OCI-LY7 (cell line): ENCODE measurements at regions not wholly inside any gene's neighbourhood (a gene's known extent, or its start where the extent isn't known, plus 50 kb on each side); places are given as distances from the start of the nearest gene placed in this dataset.

Experiments
- BruUV-seq: library from RNA; stranded (reverse); fragments of 400-500 nt; replicated peaks from 2 replicates; lab custom pipeline; 2021; lab: Mats Ljungman, UMichigan
- CTCF ChIA-PET: fragments of 300-600 bp; sonication (Branson Sonifier 250); formaldehyde crosslinking; loops from one replicate; lab custom pipeline; 2022; ENCODE audit warnings: antibody characterized with exemption; ENCODE audit not compliant: unreplicated experiment; lab: Charles Lee
- POLR2A ChIA-PET: fragments of 300-600 bp; sonication (Branson Sonifier 250); formaldehyde crosslinking; loops from one replicate; lab custom pipeline; 2022; ENCODE audit warnings: antibody characterized with exemption; lab: Charles Lee
- DNase-seq: peaks from one replicate; pipeline ENCODE4 v3.0.0-alpha.2; 2015; ENCODE audit warnings: low spot score
- H2AFZ ChIP-seq: fragments of 200-600 bp; sonication (generic), shearing (Covaris generic); 2 replicates; pipeline ENCODE4 v1.6.1; 2014; ENCODE audit warnings: mild to moderate bottlenecking, antibody characterized with exemption, low read length, moderate library complexity
- H3K27ac ChIP-seq: fragments of 200-600 bp; sonication (generic); 2 replicates; pipeline ENCODE4 v1.5.1; 2014; ENCODE audit warnings: mixed run types, low read depth, mild to moderate bottlenecking, moderate library complexity, low read length, inconsistent platforms; ENCODE audit not compliant: poor library complexity, severe bottlenecking
- H3K36me3 ChIP-seq: fragments of 200-600 bp; sonication (generic); 2 replicates; pipeline ENCODE4 v1.6.1; 2014; ENCODE audit warnings: mild to moderate bottlenecking, antibody characterized with exemption, low read length, moderate library complexity, mixed read lengths; ENCODE audit not compliant: insufficient read depth
- H3K4me1 ChIP-seq: fragments of 200-600 bp; sonication (generic); 2 replicates; pipeline ENCODE4 v1.5.1; 2014; ENCODE audit warnings: mild to moderate bottlenecking, low read length; ENCODE audit not compliant: insufficient read depth, poor library complexity, severe bottlenecking
- H3K4me2 ChIP-seq: fragments of 200-600 bp; sonication (generic); 2 replicates; pipeline ENCODE4 v1.6.1; 2014; ENCODE audit warnings: mild to moderate bottlenecking, low read length
- H3K4me3 ChIP-seq: fragments of 200-600 bp; sonication (generic); 2 replicates; pipeline ENCODE4 v1.5.1; 2014; ENCODE audit warnings: mild to moderate bottlenecking, low read depth, low read length; ENCODE audit not compliant: poor library complexity, severe bottlenecking
- H3K79me2 ChIP-seq: fragments of 200-600 bp; sonication (generic); 2 replicates; pipeline ENCODE4 v1.6.1; 2016; ENCODE audit warnings: low read depth, mild to moderate bottlenecking, low read length, moderate library complexity, mixed read lengths; ENCODE audit not compliant: insufficient read depth
- H3K9me2 ChIP-seq: fragments of 200-600 bp; sonication (generic); 2 replicates; pipeline ENCODE4 v1.6.1; 2016; ENCODE audit warnings: mild to moderate bottlenecking, low read length, mixed read lengths; ENCODE audit not compliant: insufficient read depth
- H3K9me3 ChIP-seq: fragments of 200-600 bp; sonication (generic); 2 replicates; pipeline ENCODE4 v1.6.1; 2014; ENCODE audit warnings: mild to moderate bottlenecking, mixed run types, low read length, mixed read lengths
- H4K20me1 ChIP-seq: fragments of 200-600 bp; sonication (generic); 2 replicates; pipeline ENCODE4 v1.6.1; 2014; ENCODE audit warnings: mild to moderate bottlenecking, antibody characterized with exemption, low read length, moderate library complexity, mixed read lengths; ENCODE audit not compliant: insufficient read depth
- EZH2phosphoT487 ChIP-seq: fragments of 200-600 bp; sonication (generic); IDR thresholded peaks from 2 replicates; pipeline ENCODE4 v1.6.1; 2018; ENCODE audit warnings: low read depth, borderline replicate concordance, mild to moderate bottlenecking, mixed run types, antibody characterized with exemption, low read length, moderate library complexity, mixed read lengths
- intact Hi-C: fragments of 100-400 bp; cut with micrococcal nuclease; formaldehyde crosslinking; loops from one replicate; pipeline ENCODE4 v1.10.0; 2022; ENCODE audit not compliant: unreplicated experiment
- TF ChIP-seq, protein P1 (sequence below): fragments of 200-600 bp; sonication (generic); conservative IDR thresholded peaks from 2 replicates; pipeline ENCODE4 v1.5.1; 2014; ENCODE audit warnings: mild to moderate bottlenecking, antibody characterized with exemption, low read length, moderate library complexity, mixed read lengths

DNA sequence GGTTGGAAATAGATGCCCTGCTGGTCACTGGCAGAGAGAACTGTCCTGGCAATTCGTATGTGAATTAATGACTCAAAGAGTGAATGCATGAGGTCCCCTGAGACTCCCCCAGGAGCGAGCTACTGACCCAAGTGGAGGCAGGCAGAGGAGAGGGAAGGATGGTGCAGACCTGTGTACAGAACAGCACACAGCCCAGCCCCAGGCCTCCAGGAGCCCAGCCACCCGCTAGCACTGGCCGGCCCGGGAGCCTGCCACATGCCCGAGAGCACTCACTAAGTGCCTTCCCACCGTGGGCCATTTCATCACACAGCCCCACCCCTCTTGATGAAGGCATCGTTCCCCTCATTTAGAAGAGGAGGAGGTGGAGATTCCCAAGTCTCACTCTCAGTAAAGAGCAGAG is 62.0 kb upstream of the IGSF21 start:
- Histone ChIP-seq H3K9me3 (no peaks in the 10 kb centered on the region), H2AFZ (no peak overlapping the region), H3K4me2 (no peak overlapping the region), H3K4me3 (no peak overlapping the region), H3K36me3 (no peaks in the 10 kb centered on the region), H3K9me2 (no peaks in the 10 kb centered on the region), H3K79me2 (no peaks in the 10 kb centered on the region), H3K27ac (no peak overlapping the region), H3K4me1 (peaks cover 12% of the 10 kb centered on the region), H4K20me1 (no peaks in the 10 kb centered on the region)
- no TSS peak for BruUV-seq
- ChIA-PET POLR2A (no interaction called here), CTCF (no interaction called here)
- DNase-seq: no peak
- TF ChIP-seq, protein P1, sequence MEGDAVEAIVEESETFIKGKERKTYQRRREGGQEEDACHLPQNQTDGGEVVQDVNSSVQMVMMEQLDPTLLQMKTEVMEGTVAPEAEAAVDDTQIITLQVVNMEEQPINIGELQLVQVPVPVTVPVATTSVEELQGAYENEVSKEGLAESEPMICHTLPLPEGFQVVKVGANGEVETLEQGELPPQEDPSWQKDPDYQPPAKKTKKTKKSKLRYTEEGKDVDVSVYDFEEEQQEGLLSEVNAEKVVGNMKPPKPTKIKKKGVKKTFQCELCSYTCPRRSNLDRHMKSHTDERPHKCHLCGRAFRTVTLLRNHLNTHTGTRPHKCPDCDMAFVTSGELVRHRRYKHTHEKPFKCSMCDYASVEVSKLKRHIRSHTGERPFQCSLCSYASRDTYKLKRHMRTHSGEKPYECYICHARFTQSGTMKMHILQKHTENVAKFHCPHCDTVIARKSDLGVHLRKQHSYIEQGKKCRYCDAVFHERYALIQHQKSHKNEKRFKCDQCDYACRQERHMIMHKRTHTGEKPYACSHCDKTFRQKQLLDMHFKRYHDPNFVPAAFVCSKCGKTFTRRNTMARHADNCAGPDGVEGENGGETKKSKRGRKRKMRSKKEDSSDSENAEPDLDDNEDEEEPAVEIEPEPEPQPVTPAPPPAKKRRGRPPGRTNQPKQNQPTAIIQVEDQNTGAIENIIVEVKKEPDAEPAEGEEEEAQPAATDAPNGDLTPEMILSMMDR: no peak
- TF ChIP-seq EZH2phosphoT487: no peak
- intact Hi-C loops: no loop called here

DNA sequence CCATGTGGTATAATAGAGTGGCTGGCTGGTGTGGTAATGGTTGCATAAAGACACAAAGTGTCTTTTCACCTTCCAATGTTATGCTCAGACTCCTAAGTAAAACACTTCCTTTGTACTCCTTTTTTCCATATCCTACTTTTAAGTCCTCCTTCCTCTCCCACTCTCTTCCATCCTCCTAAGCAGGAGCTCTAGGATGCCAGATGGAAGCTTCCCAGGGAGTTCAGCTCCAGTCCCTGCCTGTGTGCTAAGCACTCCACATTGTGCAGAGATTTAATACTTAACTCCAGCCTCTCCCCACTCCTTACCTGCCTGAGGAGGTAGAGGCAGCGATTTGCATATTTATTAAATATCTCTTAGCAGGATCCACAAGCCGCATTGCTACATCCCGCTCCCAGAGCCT is 60.5 kb upstream of the IGSF21 start:
- CTCF ChIA-PET: no interaction called here
- POLR2A ChIA-PET: no interaction called here
- H3K9me3 ChIP-seq: no peaks in the 10 kb centered on the region
- H4K20me1 ChIP-seq: no peaks in the 10 kb centered on the region
- H3K27ac ChIP-seq: no peak overlapping the region
- H3K4me1 ChIP-seq: no peaks in the 10 kb centered on the region
- intact Hi-C loops: no loop called here
- no peaks in the 10 kb centered on the region for H3K36me3 ChIP-seq
- H3K79me2 ChIP-seq: no peaks in the 10 kb centered on the region
- no peak overlapping the region for H3K4me2 ChIP-seq
- TF ChIP-seq, protein P1: no peak
- no peak for TF ChIP-seq EZH2phosphoT487
- no TSS peak for BruUV-seq
- H3K4me3 ChIP-seq: no peak overlapping the region
- DNase-seq: no peak
- H2AFZ ChIP-seq: no peak overlapping the region
- H3K9me2 ChIP-seq: no peaks in the 10 kb centered on the region

DNA sequence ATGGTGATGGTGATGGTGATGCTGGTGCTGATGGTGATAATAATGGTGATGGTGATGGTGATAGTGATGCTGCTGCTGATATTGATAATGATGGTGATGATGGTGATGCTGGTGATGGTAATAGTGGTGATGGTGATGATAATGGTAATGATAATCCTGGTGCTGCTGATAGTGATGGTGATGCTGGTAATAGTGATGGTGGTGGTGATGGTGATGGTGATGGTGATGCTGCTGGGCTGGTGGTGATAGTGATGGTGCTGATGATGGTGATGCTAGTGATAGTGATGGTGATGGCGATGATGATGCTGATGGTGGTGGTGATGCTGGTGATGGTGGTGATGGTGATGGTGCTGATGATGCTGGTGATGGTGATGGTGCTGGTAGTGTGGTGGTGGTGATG is 58.4 kb upstream of the IGSF21 start:
- H3K4me1 ChIP-seq: no peaks in the 10 kb centered on the region
- intact Hi-C loops: no loop called here
- no peak overlapping the region for H3K27ac ChIP-seq
- no peak overlapping the region for H3K4me3 ChIP-seq
- H3K79me2 ChIP-seq: no peaks in the 10 kb centered on the region
- H3K36me3 ChIP-seq: no peaks in the 10 kb centered on the region
- no peak overlapping the region for H2AFZ ChIP-seq
- no peak overlapping the region for H3K4me2 ChIP-seq
- ChIA-PET POLR2A (no interaction called here), CTCF (no interaction called here)
- no peaks in the 10 kb centered on the region for H3K9me3 ChIP-seq
- no peak for DNase-seq
- no peaks in the 10 kb centered on the region for H3K9me2 ChIP-seq
- no peaks in the 10 kb centered on the region for H4K20me1 ChIP-seq
- no TSS peak for BruUV-seq
- no peak for TF ChIP-seq EZH2phosphoT487
- TF ChIP-seq, protein P1: no peak
